OCI-LY3 (cell line): ENCODE measurements at regions not wholly inside any gene's neighbourhood (a gene's known extent, or its start where the extent isn't known, plus 50 kb on each side); places are given as distances from the start of the nearest gene placed in this dataset.

Source experiments
- EZH2phosphoT487 ChIP-seq: fragments of 200-600 bp; shearing (Covaris generic); IDR thresholded peaks from 2 replicates; pipeline ENCODE4 v1.6.1; 2018; ENCODE audit warnings: antibody characterized with exemption, mixed run types, low read depth
- TF ChIP-seq, protein P1 (sequence below): fragments of 200-600, 300-600 bp; sonication (generic); IDR thresholded peaks from 2 replicates; pipeline ENCODE4 v1.5.1; 2014; ENCODE audit warnings: antibody characterized with exemption, low read length, low read depth

- TF ChIP-seq, protein P1, sequence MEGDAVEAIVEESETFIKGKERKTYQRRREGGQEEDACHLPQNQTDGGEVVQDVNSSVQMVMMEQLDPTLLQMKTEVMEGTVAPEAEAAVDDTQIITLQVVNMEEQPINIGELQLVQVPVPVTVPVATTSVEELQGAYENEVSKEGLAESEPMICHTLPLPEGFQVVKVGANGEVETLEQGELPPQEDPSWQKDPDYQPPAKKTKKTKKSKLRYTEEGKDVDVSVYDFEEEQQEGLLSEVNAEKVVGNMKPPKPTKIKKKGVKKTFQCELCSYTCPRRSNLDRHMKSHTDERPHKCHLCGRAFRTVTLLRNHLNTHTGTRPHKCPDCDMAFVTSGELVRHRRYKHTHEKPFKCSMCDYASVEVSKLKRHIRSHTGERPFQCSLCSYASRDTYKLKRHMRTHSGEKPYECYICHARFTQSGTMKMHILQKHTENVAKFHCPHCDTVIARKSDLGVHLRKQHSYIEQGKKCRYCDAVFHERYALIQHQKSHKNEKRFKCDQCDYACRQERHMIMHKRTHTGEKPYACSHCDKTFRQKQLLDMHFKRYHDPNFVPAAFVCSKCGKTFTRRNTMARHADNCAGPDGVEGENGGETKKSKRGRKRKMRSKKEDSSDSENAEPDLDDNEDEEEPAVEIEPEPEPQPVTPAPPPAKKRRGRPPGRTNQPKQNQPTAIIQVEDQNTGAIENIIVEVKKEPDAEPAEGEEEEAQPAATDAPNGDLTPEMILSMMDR = no peak
- TF ChIP-seq EZH2phosphoT487 = no peak
These were observed 186.9 kb downstream of the ENGASE start for GRCh38 chr17:79261355-79262072.
